GM18951 (cell line): ENCODE measurements at regions not wholly inside any gene's neighbourhood (a gene's known extent, or its start where the extent isn't known, plus 50 kb on each side); places are given as distances from the start of the nearest gene placed in this dataset.
"Not testable (repeated sequence)": the region's sequence is repeated elsewhere in the genome, so short reads cannot be mapped to it uniquely, and the experiment has no call there.

Experiments
- POLR2A ChIP-seq: IDR thresholded peaks from 4 replicates; pipeline ENCODE4 v1.6.1; 2011; ENCODE audit warnings: mild to moderate bottlenecking; ENCODE audit not compliant: insufficient read length, insufficient read depth; ENCODE audit errors: extremely low read depth
- in situ Hi-C: fragments of 300-500 bp; cut with MboI; formaldehyde crosslinking; loops from one replicate; pipeline ENCODE4 v1.12.0; 2022; ENCODE audit warnings: low sequenced_read_pairs, mixed read lengths, inconsistent platforms; ENCODE audit not compliant: unreplicated experiment

DNA sequence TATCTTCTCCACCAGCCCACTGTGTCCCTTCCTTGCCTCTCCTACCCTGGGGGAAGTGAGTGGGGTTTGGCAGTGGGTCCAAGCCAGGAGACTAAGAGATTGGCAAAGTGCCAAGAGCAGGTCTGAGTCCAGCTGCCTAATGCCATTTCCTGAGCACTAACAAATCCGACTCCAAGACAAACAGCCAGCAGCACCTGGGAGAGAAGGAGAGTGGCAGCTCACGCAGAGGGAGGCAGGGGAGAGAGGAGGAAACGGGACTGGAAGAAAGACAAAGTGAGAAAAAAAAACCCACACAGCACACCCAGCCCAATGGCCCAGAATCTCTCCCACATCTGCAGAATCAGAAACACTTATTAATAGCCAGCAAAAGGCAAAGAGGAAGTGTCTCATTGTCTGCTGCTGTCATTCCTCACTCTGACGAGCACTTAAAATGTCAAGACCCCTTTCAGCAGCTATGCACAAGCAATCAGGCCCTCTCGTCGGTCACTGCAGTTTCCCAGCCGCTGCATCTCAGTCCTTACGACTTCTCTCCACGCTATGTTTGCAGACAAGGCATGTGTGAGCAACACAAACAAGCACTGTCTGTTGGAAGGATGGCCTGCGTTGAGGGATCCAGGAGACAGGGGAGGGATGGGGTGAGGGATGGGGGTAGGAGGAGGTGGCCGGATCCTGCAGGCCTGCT, 558.4 kb upstream of the CADM1 start:
- in situ Hi-C loops: no loop called here
- no peak for TF ChIP-seq POLR2A

DNA sequence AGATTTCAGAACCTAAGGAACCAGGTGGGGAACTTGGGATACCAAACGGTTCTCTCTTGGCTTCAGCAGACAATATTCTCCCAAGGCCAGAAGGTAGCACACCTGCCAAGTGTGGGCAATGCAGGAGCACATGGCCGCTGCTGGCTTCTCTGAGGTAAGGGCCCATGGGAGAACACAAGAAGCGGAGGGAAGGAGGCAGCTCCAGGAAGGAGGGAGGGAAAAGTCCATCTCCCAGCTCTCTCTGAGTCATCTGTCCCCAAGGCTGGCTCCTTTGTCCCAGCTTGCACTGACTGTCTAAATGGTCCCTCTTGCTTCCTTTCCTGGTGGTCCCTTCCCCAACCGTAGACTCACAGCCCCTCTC, 557.9 kb upstream of the CADM1 start:
- in situ Hi-C loops: no loop called here
- TF ChIP-seq POLR2A: no peak

DNA sequence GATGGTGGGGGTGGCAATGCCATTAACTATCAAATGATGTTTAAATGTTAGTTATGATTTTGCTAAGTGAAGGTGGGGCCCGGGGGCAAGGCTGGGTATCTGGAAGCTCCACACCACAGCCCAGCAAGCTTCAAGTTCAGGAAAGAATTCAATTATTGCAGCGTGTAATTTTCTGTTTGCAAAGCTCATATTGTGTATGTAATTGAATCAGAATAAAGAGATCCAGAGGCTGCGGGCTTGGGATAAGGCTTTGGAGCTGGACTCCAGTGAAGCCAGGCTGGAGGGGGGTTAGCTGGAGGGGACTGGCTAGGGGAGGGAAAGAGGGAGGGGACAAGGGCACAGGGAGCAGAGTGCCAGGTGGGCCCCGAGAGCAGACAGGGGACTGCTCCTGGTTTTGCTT, 557.1 kb upstream of the CADM1 start:
- in situ Hi-C loops: no loop called here
- no peak for TF ChIP-seq POLR2A

DNA sequence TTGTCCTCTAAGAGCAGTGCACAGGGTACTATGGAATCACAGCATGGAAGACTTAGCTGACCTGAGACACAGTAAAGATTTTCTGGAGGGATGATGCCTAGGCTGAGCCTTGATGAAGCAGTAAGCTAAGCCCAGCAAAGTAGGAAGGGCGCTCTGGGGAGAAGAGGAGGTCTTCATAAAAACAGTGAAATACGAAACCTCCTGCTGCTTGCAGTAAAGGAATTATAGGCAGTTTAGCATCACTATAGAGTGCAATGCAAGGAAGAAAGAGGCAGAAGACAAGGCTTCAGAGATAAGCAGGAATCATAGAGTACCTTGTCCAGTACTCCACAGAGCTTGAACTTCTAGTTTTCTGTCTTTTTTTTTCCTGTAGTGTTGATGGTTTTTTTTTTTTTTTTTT, 555.7 kb upstream of the CADM1 start:
- in situ Hi-C loops: no loop called here
- TF ChIP-seq POLR2A: no peak

DNA sequence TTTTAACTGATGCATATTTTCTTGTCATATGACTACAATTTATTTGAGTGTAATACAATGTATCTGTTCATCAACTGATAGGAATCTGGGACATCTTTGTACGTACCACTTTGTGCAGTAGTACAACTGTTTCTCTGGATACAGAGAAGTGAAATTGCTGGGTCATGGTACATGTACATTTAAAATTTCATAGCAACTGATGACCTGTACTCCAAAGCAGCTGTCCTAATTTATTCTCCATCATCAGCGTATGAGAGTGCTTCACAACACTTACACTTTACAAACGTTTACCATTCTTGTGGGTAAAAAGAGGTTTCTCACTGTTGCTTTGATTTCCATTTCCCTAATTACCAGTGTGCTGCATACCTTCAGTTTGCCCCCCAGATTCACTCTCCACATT, 552.8 kb upstream of the CADM1 start:
- no peak for TF ChIP-seq POLR2A
- in situ Hi-C loops: no loop called here

DNA sequence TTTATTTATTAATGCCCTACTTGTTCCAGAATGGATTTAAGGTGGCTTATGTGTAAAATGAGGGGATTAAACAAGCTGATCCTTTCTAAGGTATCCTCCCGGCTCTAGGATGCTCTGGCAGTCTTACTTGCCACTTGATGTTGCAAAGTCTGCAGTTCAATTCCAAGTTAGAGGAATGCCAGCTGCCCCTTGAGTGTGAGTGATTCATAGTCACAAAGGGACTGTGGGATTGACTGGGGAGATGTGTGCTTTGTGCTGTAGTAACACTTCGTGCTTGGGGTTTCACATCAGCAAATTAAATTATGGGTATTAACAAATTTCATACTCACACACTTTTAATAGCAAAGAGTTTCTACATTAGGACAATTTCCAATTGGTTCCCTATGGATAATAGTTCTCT, 550.8 kb upstream of the CADM1 start:
- in situ Hi-C loops: no loop called here
- TF ChIP-seq POLR2A: no peak

DNA sequence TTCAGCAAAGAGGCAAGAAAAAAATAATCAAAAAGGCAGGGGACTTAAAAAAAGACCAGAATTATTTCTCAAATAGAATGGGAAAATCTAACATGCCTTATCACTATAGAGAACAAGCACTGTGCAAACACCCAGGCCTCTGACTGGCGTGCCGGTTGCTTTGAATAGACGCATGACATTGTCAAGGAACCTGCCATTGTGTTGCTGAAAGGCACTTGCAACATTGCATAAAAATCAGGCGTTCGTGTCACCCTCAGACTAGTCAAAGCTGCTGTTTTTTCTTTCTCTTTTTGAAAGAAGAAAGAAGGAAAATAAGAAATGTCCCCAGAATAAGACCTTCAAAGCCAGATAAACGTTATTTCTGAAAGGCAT, 549.3 kb upstream of the CADM1 start:
- no peak for TF ChIP-seq POLR2A
- in situ Hi-C loops: no loop called here

DNA sequence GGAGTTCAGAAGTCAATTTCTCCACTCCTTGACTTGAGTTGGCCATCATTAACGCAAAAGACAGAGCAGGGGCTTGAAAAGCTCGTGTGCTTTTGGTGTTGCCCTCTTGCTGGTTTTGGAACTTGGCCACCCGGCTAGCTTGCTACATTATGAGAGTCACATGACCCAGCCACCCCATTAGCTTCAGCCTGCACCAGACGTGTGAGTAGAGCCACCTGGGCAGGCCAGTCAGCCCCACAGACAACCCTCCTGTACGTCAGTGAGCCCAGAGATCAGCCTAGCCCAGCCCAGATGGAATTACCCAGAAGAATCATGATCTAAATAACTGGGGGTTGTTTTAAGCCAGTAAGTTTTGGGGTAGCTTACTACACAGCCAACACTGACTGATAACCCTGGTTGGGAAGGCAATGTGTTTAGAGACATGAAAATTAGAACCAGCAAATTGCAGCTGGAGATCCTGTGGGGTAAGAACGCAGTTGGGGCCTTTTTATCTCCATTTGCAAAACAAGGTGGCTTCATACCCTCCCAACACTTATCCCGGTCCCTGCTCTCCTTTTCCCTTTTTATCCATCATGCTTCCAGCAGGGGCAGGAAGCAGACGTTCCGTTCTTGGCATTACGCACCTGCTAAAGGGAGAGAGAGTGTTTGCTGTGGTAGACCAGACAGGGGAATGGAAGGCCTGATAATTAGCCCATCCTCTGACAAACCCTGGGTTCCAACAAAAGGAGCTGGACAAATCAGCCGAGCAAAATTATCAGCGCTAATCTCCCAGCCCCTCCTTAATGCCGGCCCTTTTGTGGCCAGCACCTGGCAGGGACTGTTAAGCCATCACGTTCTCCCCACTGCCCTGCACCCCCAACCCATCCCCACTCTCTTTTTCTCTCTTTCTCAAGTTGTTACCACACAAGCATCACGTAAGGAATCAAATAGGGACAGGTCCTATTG, 548.7 kb upstream of the CADM1 start:
- TF ChIP-seq POLR2A: no peak
- in situ Hi-C loops: no loop called here

DNA sequence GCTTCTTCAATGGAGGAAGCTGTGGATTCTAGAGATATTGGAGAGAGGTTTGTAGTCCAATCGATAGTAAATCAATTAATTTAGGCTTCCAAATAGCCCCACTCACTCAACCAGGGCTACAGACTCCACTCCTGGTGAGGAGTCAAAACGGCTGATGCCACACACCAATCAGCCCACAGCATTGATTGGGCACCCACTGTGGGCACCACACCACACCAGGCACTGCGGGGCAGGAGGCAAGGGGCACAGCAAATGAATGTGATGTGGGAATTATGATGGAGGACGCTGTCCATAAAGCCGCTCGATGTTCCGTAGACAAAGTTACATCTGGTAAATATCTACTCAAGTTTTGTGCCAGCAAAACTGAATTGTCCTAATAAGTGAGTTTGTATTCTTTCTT, 547.3 kb upstream of the CADM1 start:
- in situ Hi-C loops: no loop called here
- no peak for TF ChIP-seq POLR2A

DNA sequence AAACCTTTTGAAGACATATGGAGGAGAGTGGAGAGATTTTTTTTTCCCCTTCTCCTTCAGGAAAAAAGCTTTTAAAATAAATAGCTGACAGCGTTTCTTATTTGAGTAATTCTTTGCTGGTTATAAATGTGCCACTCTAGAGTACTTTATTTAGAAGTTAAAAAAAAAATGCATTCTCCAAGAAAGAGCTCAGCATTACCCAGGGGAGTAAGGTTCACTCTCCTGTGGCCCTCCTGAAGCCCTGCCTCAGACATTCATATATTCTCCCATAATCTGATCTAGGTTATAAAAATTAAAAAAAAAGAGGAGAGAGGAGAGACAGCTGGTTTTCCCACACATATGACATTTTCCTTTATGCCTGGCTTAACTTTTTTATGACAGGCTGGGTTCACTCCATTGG, 545.2 kb upstream of the CADM1 start:
- no peak for TF ChIP-seq POLR2A
- in situ Hi-C loops: no loop called here

DNA sequence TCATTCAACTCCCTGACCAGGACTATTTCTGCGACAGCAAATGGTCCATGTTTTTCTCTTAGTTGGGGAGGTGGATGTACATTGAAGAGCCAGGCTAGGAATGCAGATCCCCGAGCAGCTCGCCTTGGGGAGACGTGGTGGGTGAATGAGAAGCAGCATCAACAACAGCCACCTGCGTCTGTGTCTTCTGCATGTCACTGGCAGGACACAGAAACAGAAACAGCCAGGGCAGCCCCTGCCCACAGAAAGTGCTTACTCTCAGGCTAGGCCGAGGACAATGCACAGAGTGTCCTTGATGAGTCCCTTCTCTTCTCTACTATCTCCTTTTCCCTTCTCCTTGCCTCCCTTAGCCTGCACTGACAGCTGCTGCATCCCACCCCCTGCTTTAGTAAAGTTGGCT, 541.9 kb upstream of the CADM1 start:
- in situ Hi-C loops: no loop called here
- no peak for TF ChIP-seq POLR2A

DNA sequence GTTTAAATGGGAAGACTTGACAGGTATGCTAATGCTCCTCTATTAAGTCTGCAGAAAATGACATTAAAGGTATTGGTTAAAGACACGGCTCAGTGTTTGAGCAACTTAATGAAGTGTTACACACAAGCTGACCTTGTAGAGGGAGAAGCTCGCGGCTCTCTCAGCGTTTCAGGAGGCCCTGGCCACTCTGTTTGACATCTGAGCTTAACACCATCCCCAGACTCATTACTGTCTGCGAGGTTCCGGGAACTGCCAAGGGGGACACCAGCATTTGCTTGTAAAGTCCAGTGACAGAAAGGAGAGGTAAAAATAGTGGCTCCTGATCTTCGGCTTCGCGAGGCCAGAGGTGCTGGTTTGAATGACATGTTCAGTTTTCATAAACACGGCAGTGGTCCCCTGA, 540.7 kb upstream of the CADM1 start:
- no peak for TF ChIP-seq POLR2A
- in situ Hi-C loops: no loop called here

DNA sequence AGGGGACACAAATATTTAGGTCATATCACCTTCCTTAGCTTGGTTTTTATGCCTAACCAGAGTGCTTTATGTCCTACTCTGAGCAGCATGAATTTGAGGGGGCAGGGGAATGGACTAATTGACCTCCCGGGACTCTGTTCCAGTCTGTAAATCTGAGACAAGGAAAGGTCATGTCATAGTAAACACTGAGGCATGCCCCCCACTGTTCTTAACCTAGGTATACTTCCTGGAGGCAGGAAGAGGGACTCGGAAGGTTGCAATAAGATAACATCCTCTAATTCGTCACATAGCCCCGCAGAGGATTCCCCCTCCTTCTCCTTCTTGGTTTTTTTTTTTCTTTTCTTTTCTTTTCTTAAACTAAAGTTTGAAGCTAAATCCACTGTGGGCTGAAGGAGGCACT, 540.3 kb upstream of the CADM1 start:
- in situ Hi-C loops: no loop called here
- TF ChIP-seq POLR2A: no peak

DNA sequence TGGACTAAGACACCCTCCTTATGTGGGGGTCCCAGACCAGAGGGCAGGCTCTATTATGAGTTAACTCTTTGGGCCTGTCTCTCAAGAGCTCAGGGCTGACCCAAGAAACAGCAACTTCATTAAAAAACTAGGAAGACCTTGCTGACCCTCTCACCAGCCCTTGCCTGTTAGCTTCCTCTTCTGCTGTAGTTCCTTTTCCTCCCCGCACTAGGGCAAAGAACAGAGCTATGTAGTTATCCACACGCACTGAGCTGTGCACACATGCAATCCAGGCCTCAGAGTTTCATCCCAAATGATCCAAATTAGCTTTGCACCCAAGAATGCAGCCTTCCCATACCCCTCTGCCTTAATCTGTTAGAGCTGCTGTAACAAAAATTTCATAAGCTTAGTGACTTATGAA, 539.6 kb upstream of the CADM1 start:
- no peak for TF ChIP-seq POLR2A
- in situ Hi-C loops: no loop called here

DNA sequence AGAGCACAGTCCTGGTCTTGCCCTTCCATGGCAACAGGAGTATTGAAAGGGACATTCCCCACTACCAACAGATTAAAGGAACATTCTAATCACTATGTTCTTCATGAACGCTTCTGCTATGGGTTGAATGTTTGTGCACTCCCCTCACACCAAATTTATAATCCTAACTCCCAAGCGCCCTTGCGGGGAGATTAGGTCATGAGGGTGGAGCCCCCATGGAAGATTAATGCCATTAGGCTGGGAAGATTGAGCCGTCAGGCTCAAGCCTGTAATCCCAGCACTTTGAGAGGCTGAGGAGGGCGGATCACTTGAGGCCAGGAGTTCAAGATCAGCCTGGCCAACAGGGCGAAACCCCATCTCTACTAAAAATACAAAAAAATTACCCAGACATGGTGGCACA, 538.8 kb upstream of the CADM1 start:
- in situ Hi-C loops: not testable (repeated sequence)

DNA sequence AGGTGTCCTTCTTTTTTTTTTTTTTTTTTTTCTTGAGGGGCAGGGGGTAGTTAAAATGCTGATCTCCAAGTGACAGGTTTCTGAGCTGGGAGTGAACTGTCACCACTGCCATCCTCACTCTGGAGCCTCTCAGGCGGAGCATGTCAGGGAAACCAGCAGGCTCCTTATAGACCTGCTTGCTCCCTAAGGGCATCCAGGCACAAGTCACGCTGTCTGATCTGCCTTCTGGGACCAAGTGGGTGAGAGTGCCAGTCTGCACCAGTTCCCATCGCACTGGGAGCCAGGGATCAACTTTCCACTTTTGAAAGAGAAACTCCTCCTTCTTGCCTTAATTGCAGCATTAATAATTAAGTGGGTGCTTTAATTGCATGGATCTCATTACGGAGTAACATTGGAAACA, 537.9 kb upstream of the CADM1 start:
- in situ Hi-C loops: no loop called here
- no peak for TF ChIP-seq POLR2A
